Tibial nerve (tissue), 4 donors: ENCODE measurements at regions not wholly inside any gene's neighbourhood (a gene's known extent, or its start where the extent isn't known, plus 50 kb on each side); places are given as distances from the start of the nearest gene placed in this dataset.

ENCODE experiments used
- DNase-seq, 2 donors: peaks; one replicate each; pipeline ENCODE4 v3.0.0-alpha.2; 2019; ENCODE audit warnings: low spot score in 2 of 2
- H3K27ac ChIP-seq, 4 donors: fragments of 200-600 bp; sonication (generic) in 3 of 4; one replicate each; pipeline ENCODE4 v1.5.1; 2017 to 2019; ENCODE audit warnings: mild to moderate bottlenecking in 1 of 4
- H3K27me3 ChIP-seq, 2 donors: fragments of 200-600 bp; sonication (generic) in 1 of 2; one replicate each; pipeline versions ENCODE4 v1.5.1 to v1.6.0; 2017 to 2019
- H3K36me3 ChIP-seq, 3 donors: fragments of 200-600 bp; sonication (generic); one replicate each; pipeline ENCODE4 v1.5.1; 2018 to 2019
- H3K4me1 ChIP-seq, 4 donors: fragments of 200-600 bp; sonication (generic) in 3 of 4; one replicate each; pipeline ENCODE4 v1.5.1; 2017 to 2019
- H3K4me3 ChIP-seq, 4 donors: fragments of 200-600 bp; sonication (generic) in 3 of 4; one replicate each; pipeline ENCODE4 v1.5.1; 2017 to 2019; ENCODE audit warnings: mild to moderate bottlenecking in 1 of 4, moderate library complexity in 1 of 4
- H3K9me3 ChIP-seq, 4 donors: fragments of 200-600 bp; sonication (generic) in 3 of 4; one replicate each; pipeline ENCODE4 v1.5.1; 2017 to 2019
- CTCF ChIP-seq, 5 experiments: fragments of 200-600 bp in 3 of 5; fragments of 450-650 bp in 2 of 5; sonication (generic) in 3 of 5; IDR thresholded peaks; one replicate each; pipeline ENCODE4 v1.5.1; 2016 to 2019; ENCODE audit warnings: antibody characterized with exemption in 5 of 5, mild to moderate bottlenecking in 3 of 5, moderate library complexity in 2 of 5
- EP300 ChIP-seq, 2 donors: sonication (generic); formaldehyde crosslinking; IDR thresholded peaks; one replicate each; pipeline ENCODE4 v1.6.1; 2017; ENCODE audit warnings: antibody characterized with exemption in 2 of 2, mild to moderate bottlenecking in 1 of 2
- POLR2A ChIP-seq, 2 donors: fragments of 450-650 bp; IDR thresholded peaks; one replicate each; pipeline ENCODE4 v1.6.1; 2017; ENCODE audit warnings: antibody characterized with exemption in 2 of 2, mild to moderate bottlenecking in 2 of 2, moderate library complexity in 2 of 2
- WGBS, 2 donors: methylation state at CpG; one replicate each; pipeline ENCODE4 v1.1.5; 2018; 5-methylcytosine and 5-hydroxymethylcytosine counted together

- DNase-seq: no peak
- Histone ChIP-seq H3K4me3 (no peak overlapping the region), H3K9me3 (no peaks in the 10 kb centered on the region), H3K27ac (no peak overlapping the region), H3K36me3 (no peaks in the 10 kb centered on the region), H3K4me1 (no peaks in the 10 kb centered on the region), H3K27me3 (no peaks in the 10 kb centered on the region)
- no peak for TF ChIP-seq EP300 (IDR thresholded peaks at IDR 0.05)
- TF ChIP-seq POLR2A (IDR thresholded peaks at IDR 0.05): no peak
- no peak for TF ChIP-seq CTCF (IDR thresholded peaks at IDR 0.05)
- WGBS, 2 donors: 84% methylated on average over 2 of the region's 2 CpGs
Observed at GRCh38 chr12:20189767-20190166, 178.6 kb upstream of the PDE3A start.

GRCh38 chr12:20194171-20194570, 174.2 kb upstream of the PDE3A start:
- Histone ChIP-seq H3K4me1 (no peaks in the 10 kb centered on the region), H3K27ac (no peak overlapping the region), H3K27me3 (no peaks in the 10 kb centered on the region), H3K9me3 (no peaks in the 10 kb centered on the region), H3K4me3 (no peak overlapping the region), H3K36me3 (no peaks in the 10 kb centered on the region)
- no peak for TF ChIP-seq POLR2A (IDR thresholded peaks at IDR 0.05)
- no peak for DNase-seq
- WGBS, 2 donors: 36 to 40% methylated on average over 4 of the region's 4 CpGs

- no peak for DNase-seq
- Histone ChIP-seq H3K36me3 (no peaks in the 10 kb centered on the region), H3K4me3 (no peak overlapping the region), H3K27ac (no peak overlapping the region), H3K9me3 (no peaks in the 10 kb centered on the region), H3K4me1 (no peaks in the 10 kb centered on the region), H3K27me3 (no peaks in the 10 kb centered on the region)
- 87 to 93% methylated on average over 4 of the region's 4 CpGs for WGBS, 2 donors
- TF ChIP-seq EP300 (IDR thresholded peaks at IDR 0.05) (no peak), POLR2A (IDR thresholded peaks at IDR 0.05) (no peak), CTCF (IDR thresholded peaks at IDR 0.05) (no peak)
Observed at GRCh38 chr12:20196767-20197166, 171.6 kb upstream of the PDE3A start.

- no peak overlapping the region for H3K4me3 ChIP-seq
- no peaks in the 10 kb centered on the region for H3K27me3 ChIP-seq
- no peaks in the 10 kb centered on the region for H3K4me1 ChIP-seq
- no peak overlapping the region for H3K27ac ChIP-seq
- no peak for TF ChIP-seq CTCF (IDR thresholded peaks at IDR 0.05)
- no peak for TF ChIP-seq EP300 (IDR thresholded peaks at IDR 0.05)
- TF ChIP-seq POLR2A (IDR thresholded peaks at IDR 0.05): no peak
- no peak for DNase-seq
- no peaks in the 10 kb centered on the region for H3K36me3 ChIP-seq
- H3K9me3 ChIP-seq: no peaks in the 10 kb centered on the region
Observed at GRCh38 chr12:20197411-20197810, 170.9 kb upstream of the PDE3A start.

GRCh38 chr12:20199780-20200179, 168.6 kb upstream of the PDE3A start:
- TF ChIP-seq CTCF (IDR thresholded peaks at IDR 0.05) (no peak), EP300 (IDR thresholded peaks at IDR 0.05) (no peak), POLR2A (IDR thresholded peaks at IDR 0.05) (no peak)
- H3K27ac ChIP-seq: no peak overlapping the region

GRCh38 chr12:20201733-20202132, 166.6 kb upstream of the PDE3A start:
- Histone ChIP-seq H3K27ac (no peak overlapping the region), H3K27me3 (no peaks in the 10 kb centered on the region), H3K4me1 (peaks cover 0 to 4% (median 0%) of the 10 kb centered on the region in 4 donors), H3K36me3 (no peaks in the 10 kb centered on the region), H3K4me3 (no peak overlapping the region), H3K9me3 (no peaks in the 10 kb centered on the region)
- no peak for DNase-seq
- no peak for TF ChIP-seq POLR2A (IDR thresholded peaks at IDR 0.05)
- no peak for TF ChIP-seq EP300 (IDR thresholded peaks at IDR 0.05)
- no peak for TF ChIP-seq CTCF (IDR thresholded peaks at IDR 0.05)

More at GRCh38 chr12:20199780-20200179, 168.6 kb upstream of the PDE3A start:
- Histone ChIP-seq H3K27me3 (no peaks in the 10 kb centered on the region), H3K4me3 (no peak overlapping the region), H3K9me3 (no peaks in the 10 kb centered on the region), H3K4me1 (no peaks in the 10 kb centered on the region), H3K36me3 (no peaks in the 10 kb centered on the region)
- 93 to 94% methylated on average over 3 of the region's 3 CpGs for WGBS, 2 donors
- no peak for DNase-seq
